CD4-positive, alpha-beta T cell (primary cell): ENCODE measurements at regions not wholly inside any gene's neighbourhood (a gene's known extent, or its start where the extent isn't known, plus 50 kb on each side); places are given as distances from the start of the nearest gene placed in this dataset.

Experiments
- ATAC-seq: fragments of 200-7000 bp; cut with Tn5 transposase; one replicate; pipeline ENCODE4 v1.10.0; 2022; ENCODE audit warnings: mild to moderate bottlenecking; ENCODE audit not compliant: poor library complexity
- CTCF ChIA-PET: fragments of 350-600 bp; sonication (Branson Sonifier 250); formaldehyde crosslinking; loops from one replicate; lab custom pipeline; 2021; ENCODE audit warnings: antibody characterized with exemption, inconsistent platforms; lab: Charles Lee
- POLR2A ChIA-PET: fragments of 350-600 bp; sonication (Branson Sonifier 250); formaldehyde crosslinking; loops from one replicate; lab custom pipeline; 2021; ENCODE audit warnings: antibody characterized with exemption, inconsistent platforms; lab: Charles Lee
- DNase-seq, 14 experiments: peaks; one replicate each; pipeline ENCODE4 v3.0.0-alpha.2; 2013 to 2020; ENCODE audit warnings: mixed read lengths in 2 of 14
- H3K27ac ChIP-seq, 2 donors: one replicate each; pipeline versions ENCODE4 v1.5.1 to v1.7.0; 2013; ENCODE audit warnings: low read length in 2 of 2, low read depth in 1 of 2, mild to moderate bottlenecking in 1 of 2
- H3K27me3 ChIP-seq, 2 experiments: 1 replicate in 1 of 2; 2 replicates in 1 of 2; pipeline versions ENCODE4 v1.6.1 to v1.7.0; 2013; ENCODE audit warnings: low read length in 2 of 2, control low read depth in 1 of 2, mild to moderate bottlenecking in 1 of 2, moderate library complexity in 1 of 2; ENCODE audit not compliant: insufficient read depth in 2 of 2, control insufficient read depth in 1 of 2
- H3K36me3 ChIP-seq: one replicate; pipeline ENCODE4 v1.6.1; 2013; ENCODE audit warnings: low read length, control low read depth; ENCODE audit not compliant: insufficient read depth
- H3K4me1 ChIP-seq: one replicate; pipeline ENCODE4 v1.6.1; 2013; ENCODE audit warnings: low read length, control low read depth; ENCODE audit not compliant: insufficient read depth
- H3K4me3 ChIP-seq: one replicate; pipeline ENCODE4 v1.5.1; 2013; ENCODE audit warnings: mild to moderate bottlenecking, low read length, moderate library complexity
- H3K9me3 ChIP-seq, 2 experiments: 1 replicate in 1 of 2; 2 replicates in 1 of 2; pipeline versions ENCODE4 v1.6.1 to v1.7.0; 2013; ENCODE audit warnings: low read length in 2 of 2, mild to moderate bottlenecking in 2 of 2, control low read depth in 1 of 2, moderate library complexity in 1 of 2; ENCODE audit not compliant: control insufficient read depth in 1 of 2, insufficient read depth in 1 of 2
- H3K27ac Mint-ChIP-seq: one replicate; pipeline ENCODE4 v1.8.0; 2020; ENCODE audit warnings: mixed read lengths
- H3K27me3 Mint-ChIP-seq: one replicate; pipeline ENCODE4 v1.8.0; 2021; ENCODE audit warnings: mixed read lengths
- H3K36me3 Mint-ChIP-seq: one replicate; pipeline ENCODE4 v1.8.0; 2021; ENCODE audit warnings: low read depth, mixed read lengths
- H3K4me1 Mint-ChIP-seq: one replicate; pipeline ENCODE4 v1.8.0; 2021; ENCODE audit warnings: low read depth, mixed read lengths
- H3K4me3 Mint-ChIP-seq: one replicate; pipeline ENCODE4 v1.8.0; 2020; ENCODE audit warnings: mild to moderate bottlenecking, mixed read lengths
- H3K9me3 Mint-ChIP-seq: one replicate; pipeline ENCODE4 v1.8.0; 2020; ENCODE audit warnings: mixed read lengths
- intact Hi-C, 2 experiments: fragments of 100-400 bp; cut with DNase I in 1 of 2; cut with micrococcal nuclease in 1 of 2; formaldehyde crosslinking; loops; one replicate each; pipeline versions ENCODE4 v1.15.1 to v1.9.0; 2023 to 2025; cut with DNase I, micrococcal nuclease
- TF ChIP-seq, protein P1 (sequence below): fragments of 200-600 bp; IDR thresholded peaks from one replicate; pipeline ENCODE4 v1.8.0; 2022; ENCODE audit warnings: antibody characterized with exemption, mild to moderate bottlenecking

DNA sequence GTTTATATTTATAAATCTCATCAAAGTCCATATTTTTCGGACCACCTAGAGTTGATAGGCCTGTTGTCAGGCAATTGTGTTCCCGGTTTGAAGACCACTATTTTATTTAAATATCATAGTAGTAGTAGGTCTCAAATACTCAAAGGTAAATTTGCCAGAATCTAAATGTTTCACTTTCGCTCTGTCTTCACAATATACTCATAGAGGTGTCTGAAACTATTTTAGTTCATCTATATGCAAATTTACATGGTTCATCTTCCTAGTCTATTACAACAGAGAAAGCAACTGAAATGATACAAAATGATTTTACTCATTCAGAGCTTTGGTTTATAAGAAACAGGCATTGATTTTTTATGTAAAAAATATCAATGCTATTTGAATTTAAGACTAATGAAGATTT is 1897.5 kb downstream of the EFNA5 start:
- DNase-seq (no peak), ATAC-seq (no peak)
- no peak overlapping the region for H3K4me3 Mint-ChIP-seq
- CTCF ChIA-PET: no interaction called here
- TF ChIP-seq, protein P1, sequence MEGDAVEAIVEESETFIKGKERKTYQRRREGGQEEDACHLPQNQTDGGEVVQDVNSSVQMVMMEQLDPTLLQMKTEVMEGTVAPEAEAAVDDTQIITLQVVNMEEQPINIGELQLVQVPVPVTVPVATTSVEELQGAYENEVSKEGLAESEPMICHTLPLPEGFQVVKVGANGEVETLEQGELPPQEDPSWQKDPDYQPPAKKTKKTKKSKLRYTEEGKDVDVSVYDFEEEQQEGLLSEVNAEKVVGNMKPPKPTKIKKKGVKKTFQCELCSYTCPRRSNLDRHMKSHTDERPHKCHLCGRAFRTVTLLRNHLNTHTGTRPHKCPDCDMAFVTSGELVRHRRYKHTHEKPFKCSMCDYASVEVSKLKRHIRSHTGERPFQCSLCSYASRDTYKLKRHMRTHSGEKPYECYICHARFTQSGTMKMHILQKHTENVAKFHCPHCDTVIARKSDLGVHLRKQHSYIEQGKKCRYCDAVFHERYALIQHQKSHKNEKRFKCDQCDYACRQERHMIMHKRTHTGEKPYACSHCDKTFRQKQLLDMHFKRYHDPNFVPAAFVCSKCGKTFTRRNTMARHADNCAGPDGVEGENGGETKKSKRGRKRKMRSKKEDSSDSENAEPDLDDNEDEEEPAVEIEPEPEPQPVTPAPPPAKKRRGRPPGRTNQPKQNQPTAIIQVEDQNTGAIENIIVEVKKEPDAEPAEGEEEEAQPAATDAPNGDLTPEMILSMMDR: no peak
- H3K27ac Mint-ChIP-seq: no peak overlapping the region
- no peaks in the 10 kb centered on the region for H3K9me3 ChIP-seq
- POLR2A ChIA-PET: no interaction called here
- intact Hi-C loops: no loop called here
- H3K36me3 Mint-ChIP-seq: no peaks in the 10 kb centered on the region
- no peaks in the 10 kb centered on the region for H3K4me1 ChIP-seq
- no peak overlapping the region for H3K4me3 ChIP-seq
- no peaks in the 10 kb centered on the region for H3K36me3 ChIP-seq
- H3K27me3 Mint-ChIP-seq: no peaks in the 10 kb centered on the region
- no peak overlapping the region for H3K27ac ChIP-seq
- no peaks in the 10 kb centered on the region for H3K4me1 Mint-ChIP-seq
- H3K27me3 ChIP-seq: no peaks in the 10 kb centered on the region
- peaks cover 4% of the 10 kb centered on the region for H3K9me3 Mint-ChIP-seq

DNA sequence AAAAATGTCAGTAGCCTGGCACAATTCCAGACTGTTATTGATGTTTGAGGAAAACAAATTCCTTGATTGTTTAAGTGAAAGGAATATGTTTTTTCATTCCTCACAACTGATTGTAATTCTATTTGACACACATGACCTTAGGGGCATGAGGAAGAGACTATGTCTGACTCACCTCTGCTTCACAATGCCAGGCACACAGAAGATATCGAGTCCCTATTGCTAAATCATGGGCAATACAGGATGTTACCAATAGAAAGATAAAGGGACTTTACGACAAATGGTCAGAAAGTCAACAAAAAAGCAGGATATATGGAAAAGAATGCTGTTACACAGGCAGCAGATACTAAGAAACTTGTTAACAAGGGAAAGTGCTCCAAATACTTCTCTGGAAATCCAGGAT is 1903.5 kb downstream of the EFNA5 start:
- Mint-ChIP-seq H3K4me1 (no peaks in the 10 kb centered on the region), H3K27me3 (no peaks in the 10 kb centered on the region), H3K9me3 (peaks cover 14% of the 10 kb centered on the region), H3K4me3 (no peak overlapping the region), H3K36me3 (no peaks in the 10 kb centered on the region), H3K27ac (no peak overlapping the region)
- no peaks in the 10 kb centered on the region for H3K27me3 ChIP-seq
- H3K4me3 ChIP-seq: no peak overlapping the region
- ATAC-seq (no peak), DNase-seq (no peak)
- peaks cover 4 to 7% of the 10 kb centered on the region in 2 experiments for H3K9me3 ChIP-seq
- no peaks in the 10 kb centered on the region for H3K4me1 ChIP-seq
- H3K27ac ChIP-seq: no peak overlapping the region
- ChIA-PET POLR2A (no interaction called here), CTCF (no interaction called here)
- intact Hi-C loops: no loop called here
- TF ChIP-seq, protein P1: no peak
- no peaks in the 10 kb centered on the region for H3K36me3 ChIP-seq

- POLR2A ChIA-PET: no interaction called here
Observed at GRCh38 chr5:105762728-105763127, 1908.0 kb downstream of the EFNA5 start.

More at GRCh38 chr5:105762728-105763127, 1908.0 kb downstream of the EFNA5 start:
- Histone ChIP-seq H3K4me1 (no peaks in the 10 kb centered on the region), H3K4me3 (no peak overlapping the region), H3K27me3 (no peaks in the 10 kb centered on the region), H3K36me3 (no peaks in the 10 kb centered on the region), H3K9me3 (peaks cover 6 to 13% of the 10 kb centered on the region in 2 experiments), H3K27ac (no peak overlapping the region)
- H3K9me3 Mint-ChIP-seq: peaks cover 31% of the 10 kb centered on the region
- CTCF ChIA-PET: no interaction called here
- TF ChIP-seq, protein P1: no peak
- no peaks in the 10 kb centered on the region for H3K4me1 Mint-ChIP-seq
- intact Hi-C loops: no loop called here
- H3K36me3 Mint-ChIP-seq: no peaks in the 10 kb centered on the region
- DNase-seq: no peak
- ATAC-seq: no peak
- H3K27me3 Mint-ChIP-seq: no peaks in the 10 kb centered on the region
- no peak overlapping the region for H3K4me3 Mint-ChIP-seq
- no peak overlapping the region for H3K27ac Mint-ChIP-seq
